SK-N-MC (cell line): ENCODE measurements at regions not wholly inside any gene's neighbourhood (a gene's known extent, or its start where the extent isn't known, plus 50 kb on each side); places are given as distances from the start of the nearest gene placed in this dataset.

Experiments
- DNase-seq: peaks from one replicate; pipeline ENCODE4 v3.0.0-alpha.2; 2011; ENCODE audit warnings: low read depth, low spot score
- H3K27ac ChIP-seq: fragments of 200-600 bp; sonication (generic); 2 replicates; pipeline ENCODE4 v1.5.1; 2016; ENCODE audit warnings: mixed run types
- H3K36me3 ChIP-seq: fragments of 200-600 bp; sonication (generic); 2 replicates; pipeline ENCODE4 v1.6.1; 2017; ENCODE audit warnings: antibody characterized with exemption, low read length, mixed read lengths; ENCODE audit not compliant: insufficient read depth
- H3K4me3 ChIP-seq: fragments of 200-600 bp; sonication (generic); 2 replicates; pipeline ENCODE4 v1.5.1; 2016
- H3K9ac ChIP-seq: fragments of 200-600 bp; sonication (generic); 2 replicates; pipeline ENCODE4 v1.8.0; 2017; ENCODE audit warnings: mixed run types, mixed read lengths; ENCODE audit not compliant: insufficient read length
- H3K9me3 ChIP-seq: fragments of 200-600 bp; sonication (generic); 2 replicates; pipeline ENCODE4 v1.6.1; 2017; ENCODE audit warnings: low read depth, mild to moderate bottlenecking, antibody characterized with exemption, low read length, moderate library complexity, mixed read lengths
- EZH2 ChIP-seq: fragments of 200-600 bp; sonication (generic); IDR thresholded peaks from one replicate; pipeline ENCODE4 v1.6.1; 2017; ENCODE audit warnings: antibody characterized with exemption
- FOXP2 ChIP-seq: optimal IDR thresholded peaks from 2 replicates; pipeline ENCODE3; 2011; ENCODE audit warnings: mild to moderate bottlenecking, moderate library complexity; ENCODE audit not compliant: insufficient read depth; ENCODE audit errors: extremely low read length, control extremely low read depth
- POLR2AphosphoS5 ChIP-seq: IDR thresholded peaks from 2 replicates; pipeline ENCODE4 v1.6.1; 2012; ENCODE audit warnings: mild to moderate bottlenecking, low read depth, low read length, borderline replicate concordance

- H3K36me3 ChIP-seq, result no peaks in the 10 kb centered on the region
- H3K4me3 ChIP-seq, result no peak overlapping the region
- DNase-seq, result no peak
- no peaks in the 10 kb centered on the region for H3K9me3 ChIP-seq
- TF ChIP-seq POLR2AphosphoS5, result no peak
- no peak for TF ChIP-seq FOXP2
- TF ChIP-seq EZH2, result no peak
- H3K27ac ChIP-seq, result no peak overlapping the region
- H3K9ac ChIP-seq, result no peak overlapping the region
Observed at GRCh38 chr20:16187956-16188616, 385.2 kb downstream of the KIF16B start.

GRCh38 chr20:16179919-16180318 lies 393.3 kb downstream of the KIF16B start:
- TF ChIP-seq FOXP2, result no peak
- TF ChIP-seq EZH2, result no peak
- TF ChIP-seq POLR2AphosphoS5, result no peak

GRCh38 chr20:16179371-16179770 lies 393.9 kb downstream of the KIF16B start:
- Histone ChIP-seq H3K9ac (no peak overlapping the region), H3K36me3 (no peaks in the 10 kb centered on the region), H3K4me3 (no peak overlapping the region), H3K27ac (no peak overlapping the region), H3K9me3 (no peaks in the 10 kb centered on the region)
- TF ChIP-seq POLR2AphosphoS5 (no peak), EZH2 (no peak), FOXP2 (no peak)
- no peak for DNase-seq

More at GRCh38 chr20:16179919-16180318, 393.3 kb downstream of the KIF16B start:
- Histone ChIP-seq H3K9ac (no peak overlapping the region), H3K36me3 (no peaks in the 10 kb centered on the region), H3K27ac (no peak overlapping the region), H3K4me3 (no peak overlapping the region), H3K9me3 (no peaks in the 10 kb centered on the region)
- no peak for DNase-seq

- TF ChIP-seq POLR2AphosphoS5, result no peak
- TF ChIP-seq FOXP2, result no peak
- TF ChIP-seq EZH2, result no peak
- no peaks in the 10 kb centered on the region for H3K36me3 ChIP-seq
- no peak overlapping the region for H3K4me3 ChIP-seq
- no peak overlapping the region for H3K27ac ChIP-seq
- no peak for DNase-seq
- no peaks in the 10 kb centered on the region for H3K9me3 ChIP-seq
- no peak overlapping the region for H3K9ac ChIP-seq
Observed at GRCh38 chr20:16178546-16179135, 394.6 kb downstream of the KIF16B start.

- Histone ChIP-seq H3K4me3 (no peak overlapping the region), H3K36me3 (no peaks in the 10 kb centered on the region), H3K9ac (no peak overlapping the region), H3K9me3 (no peaks in the 10 kb centered on the region), H3K27ac (no peak overlapping the region)
- DNase-seq, result no peak
- TF ChIP-seq POLR2AphosphoS5 (no peak), EZH2 (no peak), FOXP2 (no peak)
Observed at GRCh38 chr20:16175322-16175961, 397.8 kb downstream of the KIF16B start.

GRCh38 chr20:16174311-16174710 lies 398.9 kb downstream of the KIF16B start:
- no peak overlapping the region for H3K4me3 ChIP-seq
- H3K36me3 ChIP-seq, result no peaks in the 10 kb centered on the region
- no peak for TF ChIP-seq POLR2AphosphoS5
- no peak for TF ChIP-seq FOXP2
- TF ChIP-seq EZH2, result no peak
- no peak overlapping the region for H3K9ac ChIP-seq
- DNase-seq, result no peak
- no peaks in the 10 kb centered on the region for H3K9me3 ChIP-seq
- H3K27ac ChIP-seq, result no peak overlapping the region

GRCh38 chr20:16173044-16173443 lies 400.2 kb downstream of the KIF16B start:
- Histone ChIP-seq H3K36me3 (no peaks in the 10 kb centered on the region), H3K27ac (no peak overlapping the region), H3K9me3 (no peaks in the 10 kb centered on the region), H3K9ac (no peak overlapping the region), H3K4me3 (no peak overlapping the region)
- TF ChIP-seq EZH2 (no peak), POLR2AphosphoS5 (no peak), FOXP2 (no peak)
- no peak for DNase-seq

GRCh38 chr20:16171180-16171579 lies 402.1 kb downstream of the KIF16B start:
- no peak for TF ChIP-seq POLR2AphosphoS5
- no peak for TF ChIP-seq EZH2
- TF ChIP-seq FOXP2, result no peak
- Histone ChIP-seq H3K36me3 (no peaks in the 10 kb centered on the region), H3K9ac (no peak overlapping the region), H3K27ac (no peak overlapping the region), H3K9me3 (no peaks in the 10 kb centered on the region), H3K4me3 (no peak overlapping the region)
- DNase-seq, result no peak
